B cell (primary cell): ENCODE measurements at regions not wholly inside any gene's neighbourhood (a gene's known extent, or its start where the extent isn't known, plus 50 kb on each side); places are given as distances from the start of the nearest gene placed in this dataset.
"Not testable (repeated sequence)": the region's sequence is repeated elsewhere in the genome, so short reads cannot be mapped to it uniquely, and the experiment has no call there.

Source experiments
- CTCF ChIP-seq: fragments of 200-600 bp; IDR thresholded peaks from one replicate; pipeline ENCODE4 v1.8.0; 2022; ENCODE audit warnings: antibody characterized with exemption, mild to moderate bottlenecking
- EZH2 ChIP-seq: IDR thresholded peaks from 2 replicates; pipeline ENCODE4 v1.6.1; 2012; ENCODE audit warnings: borderline replicate concordance, low read depth, mild to moderate bottlenecking, moderate library complexity, low read length; ENCODE audit not compliant: insufficient read depth, poor library complexity, severe bottlenecking

GRCh38 chr10:46202405-46202804 is 84.4 kb upstream of the ANTXRL start:
- TF ChIP-seq EZH2, CTCF: not testable (repeated sequence)
